ENCODE measurements at regions not wholly inside any gene's neighbourhood (a gene's known extent, or its start where the extent isn't known, plus 50 kb on each side); places are given as distances from the start of the nearest gene placed in this dataset.
A peak's percentile ranks its signal among the peaks of the same experiment; 100 is the strongest.

DNA sequence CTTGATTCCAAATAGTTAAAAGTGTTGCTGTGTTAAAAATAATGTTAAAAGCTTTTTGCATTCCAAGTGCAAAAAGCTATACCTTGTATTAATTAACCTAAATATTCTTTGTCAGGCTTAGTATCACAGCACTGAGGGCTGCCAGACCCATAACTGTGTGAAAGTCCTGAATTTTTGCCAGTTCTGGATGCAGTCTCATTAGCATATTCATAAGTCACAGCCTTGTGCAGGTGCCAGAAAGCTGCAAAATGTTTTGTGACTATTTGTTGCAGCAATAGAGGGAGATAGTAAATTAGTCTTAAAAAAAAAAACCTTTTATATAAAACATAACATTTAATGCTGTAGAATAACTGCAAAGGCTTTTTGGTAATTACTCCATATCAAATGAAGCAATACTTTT is 56.6 kb downstream of the SLITRK1 start:
- no peak overlapping the region for H3K4me3 ChIP-seq
- DNase-seq (ENCODE audit: low spot score in 2 of 2) = peak in 1 of 2 experiments; percentile 20
- in situ Hi-C loops (cut with MboI; ENCODE audit: low sequenced_read_pairs) = no loop called here

DNA sequence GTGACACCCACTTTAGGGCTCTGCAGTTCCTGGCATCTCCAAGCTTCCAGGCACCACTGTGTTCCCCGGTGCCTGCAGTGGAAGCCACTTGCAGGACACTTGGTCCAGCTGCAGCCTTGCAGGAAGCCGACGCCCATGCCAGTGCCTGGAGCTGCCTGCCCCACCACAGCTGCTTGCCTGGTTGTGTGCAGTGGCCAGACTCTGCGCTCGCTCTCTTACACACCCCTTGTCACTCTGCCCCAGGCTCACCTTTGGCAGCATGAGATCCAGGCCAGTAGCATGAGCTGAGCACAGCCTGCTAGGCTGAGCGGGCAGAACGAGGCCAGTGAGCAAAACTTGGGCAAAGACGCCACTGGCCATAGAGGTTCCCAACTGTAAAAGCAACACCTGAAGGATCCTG is 57.7 kb downstream of the SLITRK1 start:
- H3K4me3 ChIP-seq = no peak overlapping the region
- in situ Hi-C loops (cut with MboI; ENCODE audit: low sequenced_read_pairs) = no loop called here
- H3K9me3 ChIP-seq = no peaks in the 10 kb centered on the region
- H3K27me3 ChIP-seq (ENCODE audit: low read depth) = no peaks in the 10 kb centered on the region
- peak in 1 of 2 experiments; percentile 67 for DNase-seq (ENCODE audit: low spot score in 2 of 2)
- peaks cover 23% of the 10 kb centered on the region for H3K4me1 ChIP-seq
- H3K36me3 ChIP-seq (replicated peaks) = no peaks in the 10 kb centered on the region

More for the DNA sequence above, 56.6 kb downstream of the SLITRK1 start:
- Histone ChIP-seq H3K9me3 (no peaks in the 10 kb centered on the region), H3K27me3 (ENCODE audit: low read depth) (no peaks in the 10 kb centered on the region), H3K36me3 (replicated peaks) (no peaks in the 10 kb centered on the region), H3K4me1 (peaks cover 23% of the 10 kb centered on the region)

DNA sequence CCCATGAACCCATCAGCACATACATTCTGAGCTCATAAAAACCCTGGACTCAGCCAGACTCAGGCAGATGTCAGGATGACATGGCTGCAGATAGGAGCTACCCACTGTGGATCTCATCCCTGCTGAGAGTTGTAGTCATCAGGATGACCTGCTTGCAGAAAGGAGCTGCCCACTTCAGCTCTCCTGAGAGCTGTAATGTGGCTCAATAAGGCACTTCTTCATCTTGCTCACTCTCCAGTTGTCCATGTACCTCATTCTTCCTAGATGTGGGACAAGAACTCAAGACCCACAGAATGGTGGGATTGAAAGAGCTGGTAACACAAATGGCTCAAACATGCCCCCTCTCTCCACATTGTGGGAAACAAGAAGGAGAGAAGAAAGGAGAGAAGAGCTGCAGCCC is 58.2 kb downstream of the SLITRK1 start:
- Histone ChIP-seq H3K36me3 (replicated peaks) (no peaks in the 10 kb centered on the region), H3K4me3 (no peak overlapping the region), H3K9me3 (no peaks in the 10 kb centered on the region), H3K27me3 (ENCODE audit: low read depth) (no peaks in the 10 kb centered on the region), H3K4me1 (peaks cover 23% of the 10 kb centered on the region)
- in situ Hi-C loops (cut with MboI; ENCODE audit: low sequenced_read_pairs) = no loop called here
- DNase-seq (ENCODE audit: low spot score in 2 of 2) = no peak

DNA sequence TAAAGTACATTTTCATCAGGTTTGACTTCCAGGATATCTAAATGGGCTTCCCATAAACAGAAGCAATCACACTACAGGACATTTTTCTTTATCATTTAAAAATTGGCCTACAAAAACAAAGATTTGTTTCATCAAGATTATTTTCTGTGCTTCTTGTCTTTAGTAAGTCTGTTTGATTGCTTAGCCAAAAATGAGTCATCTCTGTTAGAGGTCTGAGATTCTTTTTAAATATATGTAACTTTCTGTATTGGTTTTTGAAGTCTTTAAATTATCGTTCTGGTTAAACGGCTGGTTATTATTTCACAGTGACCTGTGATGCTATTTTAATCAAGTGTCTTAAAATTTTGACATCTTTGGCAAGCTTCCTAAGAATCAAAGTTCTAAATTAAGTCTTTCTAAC is 62.7 kb downstream of the SLITRK1 start:
- Histone ChIP-seq H3K9me3 (no peaks in the 10 kb centered on the region), H3K4me1 (0 out of 2 replicates have a peak, but pooled peaks cover 2% of the 10 kb centered on the region), H3K36me3 (replicated peaks) (no peaks in the 10 kb centered on the region), H3K4me3 (no peak overlapping the region), H3K27me3 (ENCODE audit: low read depth) (no peaks in the 10 kb centered on the region)
- DNase-seq (ENCODE audit: low spot score in 2 of 2) = no peak
- in situ Hi-C loops (cut with MboI; ENCODE audit: low sequenced_read_pairs) = no loop called here

DNA sequence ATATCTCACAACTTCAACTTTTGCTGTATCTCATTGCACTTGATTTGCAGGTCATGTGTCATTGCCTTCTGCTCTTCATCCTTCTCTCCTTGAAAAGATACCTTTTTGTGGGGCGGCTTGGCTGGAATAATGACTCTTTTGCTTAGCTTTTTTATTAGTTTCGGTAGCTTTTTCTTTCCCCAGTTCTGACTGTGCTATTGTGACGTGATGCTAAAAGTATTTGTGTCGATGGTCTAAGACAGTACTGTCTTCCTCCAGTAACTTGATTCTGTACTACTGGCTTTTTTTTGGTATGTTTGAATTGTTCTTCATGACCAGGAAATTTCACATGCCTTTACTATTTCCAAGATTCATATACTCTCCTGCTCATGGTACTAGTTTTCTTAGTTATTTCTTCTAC is 63.1 kb downstream of the SLITRK1 start:
- Histone ChIP-seq H3K27me3 (ENCODE audit: low read depth) (no peaks in the 10 kb centered on the region), H3K9me3 (no peaks in the 10 kb centered on the region), H3K4me3 (no peak overlapping the region), H3K36me3 (replicated peaks) (no peaks in the 10 kb centered on the region), H3K4me1 (no peaks in the 10 kb centered on the region)
- no peak for DNase-seq (ENCODE audit: low spot score in 2 of 2)
- in situ Hi-C loops (cut with MboI; ENCODE audit: low sequenced_read_pairs) = no loop called here

DNA sequence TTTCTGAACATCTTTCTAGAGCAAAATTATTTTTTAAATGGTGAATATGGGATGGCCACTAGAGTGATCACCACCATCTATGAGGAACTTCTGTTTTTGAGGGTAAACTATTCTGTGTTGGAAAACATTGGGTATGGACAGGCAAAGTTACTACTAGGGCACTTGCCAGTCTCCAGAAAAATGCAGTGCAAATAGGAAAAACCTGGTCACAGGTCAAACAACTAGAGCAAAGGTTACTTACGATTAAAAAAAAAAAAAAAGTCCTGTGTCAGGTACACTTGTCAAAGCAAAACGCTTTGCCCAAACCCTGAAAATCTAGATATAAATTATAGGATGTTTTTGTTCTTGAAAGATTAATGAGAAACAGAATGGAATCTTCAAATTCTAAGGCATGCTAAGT is 66.2 kb downstream of the SLITRK1 start:
- Histone ChIP-seq H3K4me1 (no peaks in the 10 kb centered on the region), H3K4me3 (no peak overlapping the region), H3K9me3 (no peaks in the 10 kb centered on the region), H3K36me3 (replicated peaks) (no peaks in the 10 kb centered on the region), H3K27me3 (ENCODE audit: low read depth) (no peaks in the 10 kb centered on the region)
- in situ Hi-C loops (cut with MboI; ENCODE audit: low sequenced_read_pairs) = no loop called here
- no peak for DNase-seq (ENCODE audit: low spot score in 2 of 2)

DNA sequence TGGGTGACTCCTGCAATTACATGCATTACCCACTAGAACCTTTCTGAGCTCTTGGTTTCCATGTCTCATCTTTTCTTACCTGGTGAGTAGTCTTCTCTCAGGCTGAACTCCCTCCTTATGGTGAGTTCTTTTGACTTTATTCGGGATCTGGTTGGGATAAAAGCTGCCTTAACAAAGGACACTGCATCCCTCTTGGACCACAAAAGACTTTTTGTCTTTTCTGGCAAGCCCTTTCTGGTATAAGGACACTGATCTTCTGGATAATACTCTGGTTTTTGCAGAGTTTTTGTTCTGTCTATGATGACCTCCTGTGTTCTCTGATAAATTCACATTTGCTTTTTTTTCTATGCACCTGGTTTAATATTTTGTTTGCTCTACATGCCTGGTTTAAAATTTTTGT is 66.7 kb downstream of the SLITRK1 start:
- Histone ChIP-seq H3K4me3 (no peak overlapping the region), H3K36me3 (replicated peaks) (no peaks in the 10 kb centered on the region), H3K27me3 (ENCODE audit: low read depth) (no peaks in the 10 kb centered on the region), H3K4me1 (no peaks in the 10 kb centered on the region), H3K9me3 (no peaks in the 10 kb centered on the region)
- in situ Hi-C loops (cut with MboI; ENCODE audit: low sequenced_read_pairs) = no loop called here
- DNase-seq (ENCODE audit: low spot score in 2 of 2) = no peak

DNA sequence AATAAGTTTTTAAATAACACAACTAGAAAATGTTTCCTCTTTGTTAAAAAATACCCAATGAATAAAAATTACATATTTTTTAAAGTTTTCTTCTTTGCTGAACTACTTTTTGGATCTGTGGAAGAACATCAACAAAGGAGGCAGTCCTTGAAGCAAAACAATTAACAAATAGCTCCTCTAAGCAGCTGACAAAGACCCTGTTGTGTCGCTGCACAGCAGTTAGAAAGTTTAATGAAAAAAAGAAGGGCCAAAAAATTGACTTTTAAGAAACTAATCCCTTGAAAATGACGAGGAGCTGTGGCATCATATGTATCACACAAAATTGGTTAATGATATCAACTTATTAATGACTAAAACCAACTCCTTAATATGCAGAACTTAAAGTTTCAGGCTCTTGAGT is 72.1 kb downstream of the SLITRK1 start:
- no peaks in the 10 kb centered on the region for H3K4me1 ChIP-seq
- in situ Hi-C loops (cut with MboI; ENCODE audit: low sequenced_read_pairs) = no loop called here

DNA sequence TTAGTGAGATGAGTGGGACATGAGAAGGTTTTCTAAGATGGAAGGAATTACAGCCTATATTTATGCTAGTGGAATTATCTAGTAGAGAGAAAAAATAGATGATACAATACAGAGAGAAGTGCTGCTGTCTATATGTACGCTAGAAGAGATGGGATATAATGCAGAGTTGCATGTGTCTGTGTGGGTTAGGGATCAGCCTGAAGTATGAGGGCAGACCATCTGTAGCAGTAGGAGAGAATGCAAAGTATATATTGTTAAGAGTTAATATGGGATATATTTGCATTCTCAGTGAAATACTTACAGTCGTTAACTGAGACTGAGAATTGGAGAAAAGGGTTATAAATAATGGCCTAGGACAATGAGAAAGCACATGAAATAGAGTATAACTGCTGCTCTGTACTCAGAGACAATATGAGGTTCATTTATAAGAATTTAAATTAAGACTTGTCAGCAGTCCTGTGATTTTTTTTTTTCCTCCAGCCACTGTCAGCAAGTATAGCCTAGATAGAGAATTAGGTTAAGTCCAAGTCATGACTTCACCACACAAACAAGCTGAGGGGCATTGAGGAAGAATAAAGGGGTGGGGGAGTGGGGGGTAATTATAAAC is 77.8 kb downstream of the SLITRK1 start:
- in situ Hi-C loops (cut with MboI; ENCODE audit: low sequenced_read_pairs) = no loop called here

More for the DNA sequence above, 72.1 kb downstream of the SLITRK1 start:
- no peaks in the 10 kb centered on the region for H3K36me3 ChIP-seq (replicated peaks)
- H3K27me3 ChIP-seq (ENCODE audit: low read depth) = no peaks in the 10 kb centered on the region
- H3K4me3 ChIP-seq = no peak overlapping the region
- no peak for DNase-seq (ENCODE audit: low spot score in 2 of 2)
- no peaks in the 10 kb centered on the region for H3K9me3 ChIP-seq

DNA sequence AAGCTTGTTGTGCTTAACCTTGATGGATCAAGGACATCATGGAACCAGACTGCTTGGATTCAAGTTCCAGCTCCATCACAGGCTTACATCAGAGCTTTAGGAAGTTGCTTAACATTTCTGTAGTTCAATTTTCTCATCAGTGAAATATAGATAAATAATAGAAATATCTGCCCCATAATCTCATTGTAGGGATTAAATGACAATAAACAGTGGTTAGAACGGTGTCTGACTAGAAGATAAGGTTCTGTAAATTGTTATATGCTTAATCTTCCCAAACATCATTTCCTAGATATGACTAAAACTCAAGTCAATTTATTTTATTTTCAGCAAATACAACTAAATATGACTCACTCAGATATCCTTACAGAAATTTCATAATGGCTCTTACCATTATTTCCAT is 83.5 kb downstream of the SLITRK1 start:
- Histone ChIP-seq H3K36me3 (replicated peaks) (no peaks in the 10 kb centered on the region), H3K4me3 (no peak overlapping the region), H3K9me3 (no peaks in the 10 kb centered on the region), H3K4me1 (no peaks in the 10 kb centered on the region), H3K27me3 (ENCODE audit: low read depth) (no peaks in the 10 kb centered on the region)
- in situ Hi-C loops (cut with MboI; ENCODE audit: low sequenced_read_pairs) = no loop called here
- no peak for DNase-seq (ENCODE audit: low spot score in 2 of 2)

More for the DNA sequence above, 77.8 kb downstream of the SLITRK1 start:
- Histone ChIP-seq H3K9me3 (no peaks in the 10 kb centered on the region), H3K27me3 (ENCODE audit: low read depth) (no peaks in the 10 kb centered on the region), H3K36me3 (replicated peaks) (no peaks in the 10 kb centered on the region), H3K4me1 (no peaks in the 10 kb centered on the region), H3K4me3 (no peak overlapping the region)
- no peak for DNase-seq (ENCODE audit: low spot score in 2 of 2)

DNA sequence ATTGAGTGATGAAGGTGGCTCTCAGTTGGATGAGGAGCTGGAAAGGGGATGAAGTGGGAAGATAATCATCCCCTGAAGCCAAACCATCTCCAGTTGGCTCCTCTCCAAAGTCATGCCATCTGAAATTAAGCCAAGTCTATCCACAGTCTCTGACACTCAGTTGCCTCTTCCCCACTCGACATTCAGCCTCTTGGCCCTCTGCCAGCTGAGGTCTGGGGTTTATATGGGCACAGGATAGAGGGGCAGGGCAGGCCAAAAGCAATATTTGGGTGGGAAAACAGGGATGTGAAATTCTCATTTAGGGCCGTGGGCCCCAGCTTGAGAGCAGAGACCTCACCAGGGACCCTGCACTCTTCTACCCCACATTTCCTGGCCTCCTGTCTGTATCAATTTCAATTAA is 85.9 kb downstream of the SLITRK1 start:
- DNase-seq (ENCODE audit: low spot score in 2 of 2) = no peak
- in situ Hi-C loops (cut with MboI; ENCODE audit: low sequenced_read_pairs) = no loop called here
- H3K9me3 ChIP-seq = no peaks in the 10 kb centered on the region
- H3K27me3 ChIP-seq (ENCODE audit: low read depth) = no peaks in the 10 kb centered on the region
- H3K36me3 ChIP-seq (replicated peaks) = no peaks in the 10 kb centered on the region
- no peaks in the 10 kb centered on the region for H3K4me1 ChIP-seq
- H3K4me3 ChIP-seq = no peak overlapping the region

DNA sequence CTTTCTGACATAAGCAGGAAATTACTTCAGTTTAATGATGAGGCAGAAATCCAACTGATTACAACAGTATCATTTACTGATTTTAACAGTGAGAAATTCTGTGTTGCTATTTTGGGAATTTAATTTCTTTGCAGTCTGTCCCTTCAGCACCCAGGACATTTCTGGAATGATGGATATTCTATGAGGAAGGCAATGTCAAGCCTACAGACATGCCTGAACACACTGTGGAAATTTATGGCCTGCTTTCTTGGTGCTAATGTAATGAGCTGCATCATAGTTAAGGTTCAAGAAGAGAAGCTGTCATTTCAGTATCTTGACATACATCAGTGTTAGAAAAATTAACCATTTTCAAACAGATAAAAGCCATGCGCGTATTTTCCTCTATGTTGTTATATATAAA is 87.7 kb downstream of the SLITRK1 start:
- Histone ChIP-seq H3K36me3 (replicated peaks) (no peaks in the 10 kb centered on the region), H3K4me3 (no peak overlapping the region), H3K27me3 (ENCODE audit: low read depth) (no peaks in the 10 kb centered on the region), H3K4me1 (no peaks in the 10 kb centered on the region), H3K9me3 (no peaks in the 10 kb centered on the region)
- in situ Hi-C loops (cut with MboI; ENCODE audit: low sequenced_read_pairs) = no loop called here
- DNase-seq (ENCODE audit: low spot score in 2 of 2) = no peak

DNA sequence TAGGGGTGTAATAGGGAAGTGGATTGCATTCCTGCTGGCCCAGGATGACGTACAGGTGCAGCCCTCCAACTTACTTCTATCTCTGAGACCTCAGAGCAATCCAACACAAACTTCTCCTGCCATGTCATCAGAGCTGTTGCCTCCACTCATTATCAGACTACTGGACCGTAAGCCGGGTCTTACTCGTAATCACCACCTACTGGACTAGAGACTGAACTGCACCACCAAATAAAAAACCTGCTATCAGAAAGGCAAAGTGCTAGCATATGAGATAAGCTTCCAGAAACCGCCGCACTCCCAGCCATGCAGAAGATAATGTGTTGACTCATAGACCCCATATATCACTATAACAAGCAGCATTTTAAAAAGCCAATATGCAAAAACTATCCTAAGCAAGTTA is 102.0 kb downstream of the SLITRK1 start:
- Histone ChIP-seq H3K4me1 (no peaks in the 10 kb centered on the region), H3K36me3 (replicated peaks) (no peaks in the 10 kb centered on the region), H3K4me3 (no peak overlapping the region), H3K9me3 (no peaks in the 10 kb centered on the region), H3K27me3 (ENCODE audit: low read depth) (no peaks in the 10 kb centered on the region)
- DNase-seq (ENCODE audit: low spot score in 2 of 2) = peak; percentile 28 to 30
- in situ Hi-C loops (cut with MboI; ENCODE audit: low sequenced_read_pairs) = no loop called here

DNA sequence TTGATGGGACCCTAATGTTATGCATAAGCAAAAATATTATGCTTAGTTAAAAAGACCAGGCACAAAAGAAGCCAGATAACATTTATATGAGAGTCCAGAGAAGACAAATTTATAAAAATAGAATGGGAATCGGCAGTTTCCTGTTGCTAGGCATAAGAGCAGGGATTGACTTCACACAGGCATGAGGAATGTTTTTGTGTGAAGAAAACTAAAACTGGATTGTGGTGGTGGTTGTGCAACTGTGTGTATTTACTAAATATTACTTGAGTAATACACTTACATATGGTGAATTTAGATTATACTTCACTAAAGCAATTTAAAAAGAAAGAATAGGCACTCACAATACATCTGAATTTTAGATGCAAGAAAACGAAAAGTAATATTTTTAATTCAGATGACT is 108.3 kb downstream of the SLITRK1 start:
- Histone ChIP-seq H3K4me1 (no peaks in the 10 kb centered on the region), H3K4me3 (no peak overlapping the region), H3K9me3 (no peaks in the 10 kb centered on the region; the same call in 1 of the 2 replicates), H3K36me3 (replicated peaks) (no peaks in the 10 kb centered on the region), H3K27me3 (ENCODE audit: low read depth) (no peaks in the 10 kb centered on the region)
- DNase-seq (ENCODE audit: low spot score in 2 of 2) = no peak
- in situ Hi-C loops (cut with MboI; ENCODE audit: low sequenced_read_pairs) = no loop called here

DNA sequence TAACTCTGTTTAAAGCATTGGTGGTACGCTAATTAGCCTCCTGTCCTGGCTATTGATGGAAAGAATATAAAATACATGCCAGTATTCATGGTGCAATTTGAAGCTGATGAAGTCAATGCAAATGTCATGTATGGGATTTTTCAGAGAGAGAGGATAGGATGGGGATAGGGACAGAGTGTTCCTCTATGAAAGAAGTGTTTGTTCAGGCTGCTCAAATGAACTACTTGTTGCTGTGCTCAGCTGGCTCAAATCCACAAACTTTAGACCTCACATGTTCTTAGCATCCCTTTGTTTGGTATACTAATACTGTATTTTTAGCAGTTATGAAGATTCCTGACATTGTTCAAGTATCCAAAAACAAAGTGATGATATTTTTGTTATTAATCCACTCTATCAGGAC is 116.5 kb downstream of the SLITRK1 start:
- Histone ChIP-seq H3K27me3 (ENCODE audit: low read depth) (no peaks in the 10 kb centered on the region), H3K4me1 (peaks cover 3% of the 10 kb centered on the region; the same call in 1 of the 2 replicates), H3K4me3 (no peak overlapping the region), H3K9me3 (no peaks in the 10 kb centered on the region; the same call in 1 of the 2 replicates), H3K36me3 (replicated peaks) (no peaks in the 10 kb centered on the region)
- no peak for DNase-seq (ENCODE audit: low spot score in 2 of 2)
- in situ Hi-C loops (cut with MboI; ENCODE audit: low sequenced_read_pairs) = no loop called here

Data from HAP-1 (cell line).